ENCODE measurements at regions not wholly inside any gene's neighbourhood (a gene's known extent, or its start where the extent isn't known, plus 50 kb on each side); places are given as distances from the start of the nearest gene placed in this dataset.

GRCh38 chr20:17860301-17861197, 108.0 kb downstream of the SNX5 start:
- Mint-ChIP-seq H3K36me3 (ENCODE audit: low read depth) (no peaks in the 10 kb centered on the region), H3K27me3 (ENCODE audit: low read depth) (no peaks in the 10 kb centered on the region), H3K4me1 (peaks cover 8% of the 10 kb centered on the region)

GRCh38 chr20:17859616-17860232, 108.9 kb downstream of the SNX5 start:
- Mint-ChIP-seq H3K4me1 (peaks cover 8% of the 10 kb centered on the region), H3K4me3 (no peak overlapping the region), H3K27ac (ENCODE audit: unreplicated experiment) (no peak overlapping the region), H3K9me3 (no peaks in the 10 kb centered on the region), H3K36me3 (ENCODE audit: low read depth) (no peaks in the 10 kb centered on the region), H3K27me3 (ENCODE audit: low read depth) (no peaks in the 10 kb centered on the region)
- no peak for DNase-seq (ENCODE audit: low read depth, low spot score)
- no peak for TF ChIP-seq CTCF (conservative IDR thresholded peaks at IDR 0.05)

More at GRCh38 chr20:17860301-17861197, 108.0 kb downstream of the SNX5 start:
- Mint-ChIP-seq H3K9me3 (no peaks in the 10 kb centered on the region), H3K27ac (ENCODE audit: unreplicated experiment) (no peak overlapping the region), H3K4me3 (no peak overlapping the region)
- TF ChIP-seq CTCF (conservative IDR thresholded peaks at IDR 0.05): no peak
- DNase-seq (ENCODE audit: low read depth, low spot score): no peak

GRCh38 chr20:17859002-17859615, 109.5 kb downstream of the SNX5 start:
- no peak for TF ChIP-seq CTCF (conservative IDR thresholded peaks at IDR 0.05)
- Mint-ChIP-seq H3K9me3 (no peaks in the 10 kb centered on the region), H3K27me3 (ENCODE audit: low read depth) (no peaks in the 10 kb centered on the region), H3K36me3 (ENCODE audit: low read depth) (no peaks in the 10 kb centered on the region), H3K4me1 (peaks cover 13% of the 10 kb centered on the region), H3K4me3 (no peak overlapping the region), H3K27ac (ENCODE audit: unreplicated experiment) (no peak overlapping the region)
- no peak for DNase-seq (ENCODE audit: low read depth, low spot score)

- Mint-ChIP-seq H3K27me3 (ENCODE audit: low read depth) (no peaks in the 10 kb centered on the region), H3K4me3 (no peak overlapping the region), H3K36me3 (ENCODE audit: low read depth) (no peaks in the 10 kb centered on the region), H3K27ac (ENCODE audit: unreplicated experiment) (peak overlapping the region; percentile 67), H3K9me3 (no peaks in the 10 kb centered on the region), H3K4me1 (peaks cover 16% of the 10 kb centered on the region)
- no peak for DNase-seq (ENCODE audit: low read depth, low spot score)
- TF ChIP-seq CTCF (conservative IDR thresholded peaks at IDR 0.05): no peak
Observed at GRCh38 chr20:17858450-17859001, 110.1 kb downstream of the SNX5 start.

- H3K9me3 Mint-ChIP-seq: no peaks in the 10 kb centered on the region
- H3K36me3 Mint-ChIP-seq (ENCODE audit: low read depth): no peaks in the 10 kb centered on the region
Observed at GRCh38 chr20:17857639-17858449, 110.8 kb downstream of the SNX5 start.

More at GRCh38 chr20:17857639-17858449, 110.8 kb downstream of the SNX5 start:
- Mint-ChIP-seq H3K4me1 (peaks cover 16% of the 10 kb centered on the region), H3K27me3 (ENCODE audit: low read depth) (no peaks in the 10 kb centered on the region), H3K27ac (ENCODE audit: unreplicated experiment) (peak overlapping the region; percentile 67), H3K4me3 (no peak overlapping the region)
- TF ChIP-seq CTCF (conservative IDR thresholded peaks at IDR 0.05): no peak
- DNase-seq (ENCODE audit: low read depth, low spot score): no peak

Data from neural crest cell (in vitro differentiated cells).